ENCODE measurements at regions not wholly inside any gene's neighbourhood (a gene's known extent, or its start where the extent isn't known, plus 50 kb on each side); places are given as distances from the start of the nearest gene placed in this dataset.

- DNase-seq: no peak
These were observed 625.9 kb upstream of the AGA start for GRCh38 chr4:178068136-178068535.

- no peak for DNase-seq
These were observed 627.9 kb upstream of the AGA start for GRCh38 chr4:178070163-178070562.

GRCh38 chr4:178080312-178080711 is 638.1 kb upstream of the AGA start:
- no peak for DNase-seq

- DNase-seq: no peak
These were observed 638.9 kb upstream of the AGA start for GRCh38 chr4:178081176-178081575.

GRCh38 chr4:178081896-178082295 is 639.7 kb upstream of the AGA start:
- no peak for DNase-seq

- DNase-seq: no peak
These were observed 640.7 kb upstream of the AGA start for GRCh38 chr4:178082906-178083305.

- no peak for DNase-seq
These were observed 641.7 kb upstream of the AGA start for GRCh38 chr4:178083968-178084367.

- DNase-seq: no peak
These were observed 644.1 kb upstream of the AGA start for GRCh38 chr4:178086320-178086719.

GRCh38 chr4:178090640-178091411 is 648.6 kb upstream of the AGA start:
- DNase-seq: no peak

GRCh38 chr4:178102139-178102538 is 659.9 kb upstream of the AGA start:
- DNase-seq: no peak

- DNase-seq: no peak
These were observed 663.0 kb upstream of the AGA start for GRCh38 chr4:178105242-178105641.

GRCh38 chr4:178136736-178137345 is 694.6 kb upstream of the AGA start:
- no peak for DNase-seq

- no peak for DNase-seq
These were observed 695.7 kb upstream of the AGA start for GRCh38 chr4:178137732-178138471.

GRCh38 chr4:178138491-178138890 is 696.3 kb upstream of the AGA start:
- no peak for DNase-seq

GRCh38 chr4:178140326-178140915 is 698.2 kb upstream of the AGA start:
- DNase-seq: no peak

GRCh38 chr4:178142724-178143123 is 700.5 kb upstream of the AGA start:
- no peak for DNase-seq

GRCh38 chr4:178148106-178148505 is 705.9 kb upstream of the AGA start:
- no peak for DNase-seq

- no peak for DNase-seq
These were observed 723.2 kb upstream of the AGA start for GRCh38 chr4:178165251-178165950.

GRCh38 chr4:178165951-178166308 is 723.7 kb upstream of the AGA start:
- DNase-seq: no peak

GRCh38 chr4:178173771-178174170 is 731.5 kb upstream of the AGA start:
- no peak for DNase-seq

GRCh38 chr4:178174756-178175155 is 732.5 kb upstream of the AGA start:
- DNase-seq: no peak

GRCh38 chr4:178185517-178185916 is 743.3 kb upstream of the AGA start:
- no peak for DNase-seq

GRCh38 chr4:178192611-178193010 is 750.4 kb upstream of the AGA start:
- DNase-seq: no peak

Data from bone marrow (tissue), 2 donors.